ENCODE measurements at regions not wholly inside any gene's neighbourhood (a gene's known extent, or its start where the extent isn't known, plus 50 kb on each side); places are given as distances from the start of the nearest gene placed in this dataset.

DNA sequence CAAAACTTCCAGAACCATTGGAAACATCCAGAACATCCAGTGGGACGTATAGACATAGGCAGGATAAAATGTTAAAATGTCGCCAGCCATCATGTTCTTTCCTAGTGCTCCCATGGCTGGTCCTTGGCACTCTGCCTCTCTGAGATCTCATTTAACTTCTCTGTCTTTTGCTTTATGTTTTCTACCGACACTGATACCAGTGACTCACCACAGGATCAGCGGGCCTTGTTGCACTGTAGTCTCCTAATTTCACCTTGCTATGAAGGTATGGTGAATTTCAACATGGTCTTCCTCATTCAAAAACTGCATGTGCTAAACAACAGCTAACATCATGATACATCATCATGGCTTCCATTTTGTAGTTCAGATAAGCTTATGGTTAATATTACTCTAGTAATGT lies 521.0 kb upstream of the IGFBP7 start (continued):
- TF ChIP-seq, protein P1, sequence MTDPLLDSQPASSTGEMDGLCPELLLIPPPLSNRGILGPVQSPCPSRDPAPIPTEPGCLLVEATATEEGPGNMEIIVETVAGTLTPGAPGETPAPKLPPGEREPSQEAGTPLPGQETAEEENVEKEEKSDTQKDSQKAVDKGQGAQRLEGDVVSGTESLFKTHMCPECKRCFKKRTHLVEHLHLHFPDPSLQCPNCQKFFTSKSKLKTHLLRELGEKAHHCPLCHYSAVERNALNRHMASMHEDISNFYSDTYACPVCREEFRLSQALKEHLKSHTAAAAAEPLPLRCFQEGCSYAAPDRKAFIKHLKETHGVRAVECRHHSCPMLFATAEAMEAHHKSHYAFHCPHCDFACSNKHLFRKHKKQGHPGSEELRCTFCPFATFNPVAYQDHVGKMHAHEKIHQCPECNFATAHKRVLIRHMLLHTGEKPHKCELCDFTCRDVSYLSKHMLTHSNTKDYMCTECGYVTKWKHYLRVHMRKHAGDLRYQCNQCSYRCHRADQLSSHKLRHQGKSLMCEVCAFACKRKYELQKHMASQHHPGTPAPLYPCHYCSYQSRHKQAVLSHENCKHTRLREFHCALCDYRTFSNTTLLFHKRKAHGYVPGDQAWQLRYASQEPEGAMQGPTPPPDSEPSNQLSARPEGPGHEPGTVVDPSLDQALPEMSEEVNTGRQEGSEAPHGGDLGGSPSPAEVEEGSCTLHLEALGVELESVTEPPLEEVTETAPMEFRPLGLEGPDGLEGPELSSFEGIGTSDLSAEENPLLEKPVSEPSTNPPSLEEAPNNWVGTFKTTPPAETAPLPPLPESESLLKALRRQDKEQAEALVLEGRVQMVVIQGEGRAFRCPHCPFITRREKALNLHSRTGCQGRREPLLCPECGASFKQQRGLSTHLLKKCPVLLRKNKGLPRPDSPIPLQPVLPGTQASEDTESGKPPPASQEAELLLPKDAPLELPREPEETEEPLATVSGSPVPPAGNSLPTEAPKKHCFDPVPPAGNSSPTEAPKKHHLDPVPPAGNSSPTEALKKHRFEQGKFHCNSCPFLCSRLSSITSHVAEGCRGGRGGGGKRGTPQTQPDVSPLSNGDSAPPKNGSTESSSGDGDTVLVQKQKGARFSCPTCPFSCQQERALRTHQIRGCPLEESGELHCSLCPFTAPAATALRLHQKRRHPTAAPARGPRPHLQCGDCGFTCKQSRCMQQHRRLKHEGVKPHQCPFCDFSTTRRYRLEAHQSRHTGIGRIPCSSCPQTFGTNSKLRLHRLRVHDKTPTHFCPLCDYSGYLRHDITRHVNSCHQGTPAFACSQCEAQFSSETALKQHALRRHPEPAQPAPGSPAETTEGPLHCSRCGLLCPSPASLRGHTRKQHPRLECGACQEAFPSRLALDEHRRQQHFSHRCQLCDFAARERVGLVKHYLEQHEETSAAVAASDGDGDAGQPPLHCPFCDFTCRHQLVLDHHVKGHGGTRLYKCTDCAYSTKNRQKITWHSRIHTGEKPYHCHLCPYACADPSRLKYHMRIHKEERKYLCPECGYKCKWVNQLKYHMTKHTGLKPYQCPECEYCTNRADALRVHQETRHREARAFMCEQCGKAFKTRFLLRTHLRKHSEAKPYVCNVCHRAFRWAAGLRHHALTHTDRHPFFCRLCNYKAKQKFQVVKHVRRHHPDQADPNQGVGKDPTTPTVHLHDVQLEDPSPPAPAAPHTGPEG (CRISPR knock-in tag; IDR thresholded peaks at IDR 0.05) = no peak
- TF ChIP-seq ZFP37 (CRISPR knock-in tag; IDR thresholded peaks at IDR 0.05; ENCODE audit: borderline replicate concordance) (no peak), CENPT (CRISPR knock-in tag; IDR thresholded peaks at IDR 0.05; ENCODE audit: low read depth) (no peak), ZNF333 (CRISPR knock-in tag; IDR thresholded peaks at IDR 0.05; ENCODE audit: borderline replicate concordance) (no peak)
- TF ChIP-seq, protein P2, sequence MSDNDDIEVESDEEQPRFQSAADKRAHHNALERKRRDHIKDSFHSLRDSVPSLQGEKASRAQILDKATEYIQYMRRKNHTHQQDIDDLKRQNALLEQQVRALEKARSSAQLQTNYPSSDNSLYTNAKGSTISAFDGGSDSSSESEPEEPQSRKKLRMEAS (IDR thresholded peaks at IDR 0.05) = no peak

DNA sequence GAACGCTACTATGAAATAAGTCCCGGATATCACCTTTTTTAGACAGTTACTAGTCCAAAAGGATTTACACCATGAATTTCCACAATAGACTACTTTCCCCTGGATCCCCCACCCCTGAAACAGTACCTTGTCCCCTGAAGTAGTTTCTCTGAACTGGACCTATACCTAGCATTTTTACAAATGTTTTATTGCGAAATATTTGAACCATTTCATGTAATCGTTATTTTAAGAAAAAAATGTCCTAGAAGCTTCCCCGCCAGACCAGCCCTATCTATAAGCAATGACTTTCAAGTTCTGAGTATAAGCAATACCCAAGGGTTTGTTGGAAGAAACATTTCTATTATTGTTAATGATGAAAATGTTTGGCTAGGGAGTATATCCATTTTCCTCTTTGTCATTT lies 517.8 kb upstream of the IGFBP7 start:
- ATAC-seq (no peak), DNase-seq (ENCODE audit: low spot score) (no peak), FAIRE-seq (no peak)
- POLR2A ChIA-PET = no interaction called here
- H4K20me1 ChIP-seq (ENCODE audit: insufficient read depth, low read length) = no peaks in the 10 kb centered on the region
- BruUV-seq (replicated peaks) = no TSS peak
- H3K27ac ChIP-seq (ENCODE audit: extremely low read length, insufficient read depth, low read length) = no peak overlapping the region
- no peaks in the 10 kb centered on the region; the same call in 1 of the 2 replicates for H3K9me3 ChIP-seq (ENCODE audit: low read length)
- no peaks in the 10 kb centered on the region for H3K79me2 ChIP-seq (ENCODE audit: insufficient read depth, low read length)
- in situ Hi-C loops (cut with HindIII; ENCODE audit: extremely low pct_ligation_motif_present, low pct_unique_long_range_greater_than_20kb) = no loop called here
- H3K36me3 ChIP-seq (replicated peaks in 1 of 2; ENCODE audit: control insufficient read depth in 1 of 2, insufficient read depth in 2 of 2, low read length in 2 of 2) = no peaks in the 10 kb centered on the region
- H3K4me2 ChIP-seq (ENCODE audit: low read depth, low read length) = no peak overlapping the region
- CTCF ChIA-PET (ENCODE audit: low intra/inter-chr PET ratio, low total read pairs) = no interaction called here
- H3K4me3 ChIP-seq (replicated peaks in 1 of 3; ENCODE audit: insufficient read depth in 1 of 3, low read depth in 2 of 3, low read length in 3 of 3) = no peak overlapping the region
- no peaks in the 10 kb centered on the region for H3K4me1 ChIP-seq (ENCODE audit: insufficient read depth, low read length)
- H3K9ac ChIP-seq (ENCODE audit: insufficient read depth, low read depth, low read length) = no peak overlapping the region
- H3K27me3 ChIP-seq (ENCODE audit: control insufficient read depth in 1 of 2, insufficient read depth in 2 of 2, low read length in 2 of 2) = no peaks in the 10 kb centered on the region
- intact Hi-C loops (cut with micrococcal nuclease; ENCODE audit: unreplicated experiment) = no loop called here
- TF ChIP-seq ZFX (CRISPR knock-in tag; IDR thresholded peaks at IDR 0.05; ENCODE audit: low read depth) (no peak), RCOR2 (CRISPR knock-in tag; IDR thresholded peaks at IDR 0.05) (no peak), CEBPB (IDR thresholded peaks at IDR 0.05; ENCODE audit: borderline replicate concordance, low read depth, low read length) (peak; percentile 51; the same call in 1 of the 2 replicates)
- H2AFZ ChIP-seq (ENCODE audit: low read length) = no peak overlapping the region
- WGBS (ENCODE audit: low lambda C conversion rate) = 31% methylated on average over 5 of the region's 5 CpGs

Measured in HepG2 (cell line).